ENCODE measurements at regions not wholly inside any gene's neighbourhood (a gene's known extent, or its start where the extent isn't known, plus 50 kb on each side); places are given as distances from the start of the nearest gene placed in this dataset.
"Not testable (repeated sequence)": the region's sequence is repeated elsewhere in the genome, so short reads cannot be mapped to it uniquely, and the experiment has no call there.

DNA sequence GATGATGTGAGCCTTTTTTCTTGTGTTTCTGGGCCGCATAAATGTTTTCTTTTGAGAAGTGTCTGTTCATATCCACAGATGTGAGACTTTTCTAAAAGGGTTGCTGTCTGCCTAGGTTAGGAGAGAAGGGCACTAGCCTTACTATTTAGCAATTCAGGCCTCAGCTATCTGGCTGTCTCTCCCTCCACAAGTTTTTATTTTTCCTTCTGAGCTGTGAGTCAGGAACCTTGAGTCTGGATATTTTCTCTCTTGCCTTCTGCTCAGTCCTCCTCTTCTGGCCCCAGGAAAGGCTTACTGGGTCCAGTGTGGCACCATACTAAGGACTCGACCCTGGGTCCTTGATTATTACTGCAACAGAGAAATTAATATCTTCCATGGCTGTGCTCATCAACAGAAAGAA lies 187.6 kb downstream of the CSNK1G3 start:
- DNase-seq (ENCODE audit: low read depth, low spot score) = no peak
- Histone ChIP-seq H3K9me1 (ENCODE audit: control insufficient read depth, extremely low read depth, insufficient read depth, low read length) (no peaks in the 10 kb centered on the region), H3K4me2 (ENCODE audit: control insufficient read depth, extremely low read depth, insufficient read depth, low read depth, low read length) (no peak overlapping the region), H4K20me1 (ENCODE audit: control insufficient read depth, extremely low read depth, insufficient read depth, low read length) (no peaks in the 10 kb centered on the region), H3K36me3 (ENCODE audit: control insufficient read depth in 2 of 2, extremely low read depth in 1 of 2, insufficient read depth in 2 of 2, low read length in 2 of 2) (no peaks in the 10 kb centered on the region), H3K27ac (ENCODE audit: control insufficient read depth, insufficient read depth, low read length) (peak overlapping the region; percentile 66), H3K4me3 (ENCODE audit: control insufficient read depth in 2 of 3, extremely low read depth in 1 of 3, insufficient read depth in 2 of 3, low read depth in 1 of 3, low read length in 3 of 3) (no peak overlapping the region), H3K9ac (ENCODE audit: control insufficient read depth, extremely low read depth, insufficient read depth, low read length) (no peak overlapping the region), H3K9me3 (ENCODE audit: control insufficient read depth, low read depth, low read length) (no peaks in the 10 kb centered on the region), H3K79me2 (ENCODE audit: control insufficient read depth, insufficient read depth, low read length) (no peaks in the 10 kb centered on the region), H2AFZ (ENCODE audit: control insufficient read depth, low read length) (peak overlapping the region; percentile 82), H3K27me3 (ENCODE audit: control insufficient read depth, extremely low read depth, insufficient read depth, low read length) (no peaks in the 10 kb centered on the region), H3K4me1 (ENCODE audit: control insufficient read depth, extremely low read depth, insufficient read depth, low read length) (peaks cover 23% of the 10 kb centered on the region)
- no peak for FAIRE-seq
- dilution Hi-C loops (cut with MboI; ENCODE audit: extremely low pct_ligation_motif_present, low sequenced_read_pairs) = no loop called here
- TF ChIP-seq, protein P1, sequence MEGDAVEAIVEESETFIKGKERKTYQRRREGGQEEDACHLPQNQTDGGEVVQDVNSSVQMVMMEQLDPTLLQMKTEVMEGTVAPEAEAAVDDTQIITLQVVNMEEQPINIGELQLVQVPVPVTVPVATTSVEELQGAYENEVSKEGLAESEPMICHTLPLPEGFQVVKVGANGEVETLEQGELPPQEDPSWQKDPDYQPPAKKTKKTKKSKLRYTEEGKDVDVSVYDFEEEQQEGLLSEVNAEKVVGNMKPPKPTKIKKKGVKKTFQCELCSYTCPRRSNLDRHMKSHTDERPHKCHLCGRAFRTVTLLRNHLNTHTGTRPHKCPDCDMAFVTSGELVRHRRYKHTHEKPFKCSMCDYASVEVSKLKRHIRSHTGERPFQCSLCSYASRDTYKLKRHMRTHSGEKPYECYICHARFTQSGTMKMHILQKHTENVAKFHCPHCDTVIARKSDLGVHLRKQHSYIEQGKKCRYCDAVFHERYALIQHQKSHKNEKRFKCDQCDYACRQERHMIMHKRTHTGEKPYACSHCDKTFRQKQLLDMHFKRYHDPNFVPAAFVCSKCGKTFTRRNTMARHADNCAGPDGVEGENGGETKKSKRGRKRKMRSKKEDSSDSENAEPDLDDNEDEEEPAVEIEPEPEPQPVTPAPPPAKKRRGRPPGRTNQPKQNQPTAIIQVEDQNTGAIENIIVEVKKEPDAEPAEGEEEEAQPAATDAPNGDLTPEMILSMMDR (optimal IDR thresholded peaks at IDR 0.05 in 1 of 3, IDR thresholded peaks at IDR 0.05 in 1 of 3, conservative IDR thresholded peaks at IDR 0.05 in 1 of 3; ENCODE audit: extremely low read depth in 1 of 3, insufficient read depth in 2 of 3, low read length in 3 of 3) = no peak
- no peak for TF ChIP-seq EZH2 (IDR thresholded peaks at IDR 0.05; ENCODE audit: low read length)

DNA sequence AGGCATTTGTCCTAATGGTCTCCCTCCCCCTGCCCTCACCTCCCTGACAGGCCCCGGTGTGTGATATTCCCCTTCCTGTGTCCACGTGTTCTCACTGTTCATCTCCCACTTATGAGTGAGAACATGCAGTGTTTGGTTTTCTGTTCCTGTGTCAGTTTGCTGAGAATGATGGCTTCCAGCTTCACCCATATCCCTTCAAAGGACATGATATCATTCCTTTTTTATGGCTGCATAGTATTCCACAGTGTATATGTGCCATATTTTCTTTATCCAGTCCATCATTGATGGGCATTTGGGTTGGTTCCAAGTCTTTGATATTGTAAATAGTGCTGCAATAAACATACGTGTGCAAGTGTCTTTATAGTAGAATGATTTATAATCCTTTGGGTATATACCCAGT lies 187.0 kb downstream of the CSNK1G3 start:
- H3K4me3 ChIP-seq (ENCODE audit: control insufficient read depth in 2 of 3, extremely low read depth in 1 of 3, insufficient read depth in 2 of 3, low read depth in 1 of 3, low read length in 3 of 3); H3K4me2 ChIP-seq (ENCODE audit: control insufficient read depth, extremely low read depth, insufficient read depth, low read depth, low read length); H3K9me3 ChIP-seq (ENCODE audit: control insufficient read depth, low read depth, low read length); H3K9me1 ChIP-seq (ENCODE audit: control insufficient read depth, extremely low read depth, insufficient read depth, low read length); FAIRE-seq; dilution Hi-C loops (cut with MboI; ENCODE audit: extremely low pct_ligation_motif_present, low sequenced_read_pairs); H4K20me1 ChIP-seq (ENCODE audit: control insufficient read depth, extremely low read depth, insufficient read depth, low read length); DNase-seq (ENCODE audit: low read depth, low spot score); H3K36me3 ChIP-seq (ENCODE audit: control insufficient read depth in 2 of 2, extremely low read depth in 1 of 2, insufficient read depth in 2 of 2, low read length in 2 of 2); H3K27ac ChIP-seq (ENCODE audit: control insufficient read depth, insufficient read depth, low read length); H3K27me3 ChIP-seq (ENCODE audit: control insufficient read depth, extremely low read depth, insufficient read depth, low read length); H3K9ac ChIP-seq (ENCODE audit: control insufficient read depth, extremely low read depth, insufficient read depth, low read length); H2AFZ ChIP-seq (ENCODE audit: control insufficient read depth, low read length); H3K79me2 ChIP-seq (ENCODE audit: control insufficient read depth, insufficient read depth, low read length): not testable (repeated sequence)
- H3K4me1 ChIP-seq (ENCODE audit: control insufficient read depth, extremely low read depth, insufficient read depth, low read length) = peaks cover 23% of the 10 kb centered on the region

DNA sequence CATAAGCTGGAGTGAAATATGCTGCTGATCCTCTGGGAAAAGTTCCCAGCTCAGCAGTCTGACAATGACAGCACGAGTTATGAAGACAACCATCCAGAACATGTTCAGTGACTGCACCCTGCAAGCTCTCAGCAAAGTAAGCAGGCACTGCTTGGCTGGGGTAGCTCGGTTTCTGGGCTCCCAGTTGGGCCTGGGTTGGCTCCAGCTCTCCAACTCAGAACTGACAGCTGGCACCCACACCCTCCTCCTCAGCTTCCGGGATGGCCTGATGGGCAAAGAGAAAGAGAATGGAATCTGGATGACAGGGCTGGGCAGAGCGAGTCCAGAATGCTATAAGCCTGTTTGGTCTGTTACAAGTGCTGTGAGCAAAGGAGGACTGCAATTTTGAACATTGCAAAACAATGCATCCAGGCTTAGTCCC lies 185.0 kb downstream of the CSNK1G3 start:
- Histone ChIP-seq H3K9me1 (ENCODE audit: control insufficient read depth, extremely low read depth, insufficient read depth, low read length) (no peaks in the 10 kb centered on the region), H3K27me3 (ENCODE audit: control insufficient read depth, extremely low read depth, insufficient read depth, low read length) (no peaks in the 10 kb centered on the region), H4K20me1 (ENCODE audit: control insufficient read depth, extremely low read depth, insufficient read depth, low read length) (no peaks in the 10 kb centered on the region), H3K4me1 (ENCODE audit: control insufficient read depth, extremely low read depth, insufficient read depth, low read length) (peaks cover 23% of the 10 kb centered on the region), H3K27ac (ENCODE audit: control insufficient read depth, insufficient read depth, low read length) (no peak overlapping the region), H3K4me2 (ENCODE audit: control insufficient read depth, extremely low read depth, insufficient read depth, low read depth, low read length) (peak overlapping the region; percentile 47), H3K4me3 (ENCODE audit: control insufficient read depth in 2 of 3, extremely low read depth in 1 of 3, insufficient read depth in 2 of 3, low read depth in 1 of 3, low read length in 3 of 3) (no peak overlapping the region), H2AFZ (ENCODE audit: control insufficient read depth, low read length) (peak overlapping the region; percentile 73), H3K9me3 (ENCODE audit: control insufficient read depth, low read depth, low read length) (no peaks in the 10 kb centered on the region), H3K79me2 (ENCODE audit: control insufficient read depth, insufficient read depth, low read length) (no peaks in the 10 kb centered on the region), H3K36me3 (ENCODE audit: control insufficient read depth in 2 of 2, extremely low read depth in 1 of 2, insufficient read depth in 2 of 2, low read length in 2 of 2) (no peaks in the 10 kb centered on the region), H3K9ac (ENCODE audit: control insufficient read depth, extremely low read depth, insufficient read depth, low read length) (no peak overlapping the region)
- DNase-seq (ENCODE audit: low read depth, low spot score) (no peak), FAIRE-seq (peak; percentile 75)
- no peak for TF ChIP-seq EZH2 (IDR thresholded peaks at IDR 0.05; ENCODE audit: low read length)
- TF ChIP-seq, protein P1 (optimal IDR thresholded peaks at IDR 0.05 in 1 of 3, IDR thresholded peaks at IDR 0.05 in 1 of 3, conservative IDR thresholded peaks at IDR 0.05 in 1 of 3; ENCODE audit: extremely low read depth in 1 of 3, insufficient read depth in 2 of 3, low read length in 3 of 3) = no peak
- dilution Hi-C loops (cut with MboI; ENCODE audit: extremely low pct_ligation_motif_present, low sequenced_read_pairs) = no loop called here

Data from keratinocyte (primary cell).